ENCODE measurements at regions not wholly inside any gene's neighbourhood (a gene's known extent, or its start where the extent isn't known, plus 50 kb on each side); places are given as distances from the start of the nearest gene placed in this dataset.

- TF ChIP-seq CTCF (IDR thresholded peaks at IDR 0.05) (no peak), POLR2A (IDR thresholded peaks at IDR 0.05) (no peak)
Observed at GRCh38 chr4:175062183-175062592, 144.0 kb downstream of the ADAM29 start.

Data from adrenal gland (tissue), 5 donors.